Spleen (tissue), 7 donors: ENCODE measurements at regions not wholly inside any gene's neighbourhood (a gene's known extent, or its start where the extent isn't known, plus 50 kb on each side); places are given as distances from the start of the nearest gene placed in this dataset.

ENCODE experiments used
- POLR2AphosphoS5 ChIP-seq, 3 donors: sonication (generic); formaldehyde crosslinking; IDR thresholded peaks; one replicate each; pipeline ENCODE4 v1.5.1; 2017; ENCODE audit warnings: antibody characterized with exemption in 3 of 3
- TF ChIP-seq, protein P1 (sequence below), 11 experiments: fragments of 200-600 bp in 7 of 11; fragments of 450-650 bp in 4 of 11; sonication (generic) in 4 of 11; IDR thresholded peaks in 8 of 11; conservative IDR thresholded peaks in 3 of 11; 1 replicate in 7 of 11; 2 replicates in 4 of 11; pipeline versions ENCODE4 v1.4.0 to v1.8.0; 2016 to 2021; ENCODE audit warnings: antibody characterized with exemption in 11 of 11, inconsistent platforms in 4 of 11, mild to moderate bottlenecking in 1 of 11
- donor health status: DM: no; HTN: no; CAD: no; lungs with moderate emphysema.
- donor health status: DM: no; HTN: no; CAD: no.
- donor health status: DM: no; HTN: no; CAD: no.

DNA sequence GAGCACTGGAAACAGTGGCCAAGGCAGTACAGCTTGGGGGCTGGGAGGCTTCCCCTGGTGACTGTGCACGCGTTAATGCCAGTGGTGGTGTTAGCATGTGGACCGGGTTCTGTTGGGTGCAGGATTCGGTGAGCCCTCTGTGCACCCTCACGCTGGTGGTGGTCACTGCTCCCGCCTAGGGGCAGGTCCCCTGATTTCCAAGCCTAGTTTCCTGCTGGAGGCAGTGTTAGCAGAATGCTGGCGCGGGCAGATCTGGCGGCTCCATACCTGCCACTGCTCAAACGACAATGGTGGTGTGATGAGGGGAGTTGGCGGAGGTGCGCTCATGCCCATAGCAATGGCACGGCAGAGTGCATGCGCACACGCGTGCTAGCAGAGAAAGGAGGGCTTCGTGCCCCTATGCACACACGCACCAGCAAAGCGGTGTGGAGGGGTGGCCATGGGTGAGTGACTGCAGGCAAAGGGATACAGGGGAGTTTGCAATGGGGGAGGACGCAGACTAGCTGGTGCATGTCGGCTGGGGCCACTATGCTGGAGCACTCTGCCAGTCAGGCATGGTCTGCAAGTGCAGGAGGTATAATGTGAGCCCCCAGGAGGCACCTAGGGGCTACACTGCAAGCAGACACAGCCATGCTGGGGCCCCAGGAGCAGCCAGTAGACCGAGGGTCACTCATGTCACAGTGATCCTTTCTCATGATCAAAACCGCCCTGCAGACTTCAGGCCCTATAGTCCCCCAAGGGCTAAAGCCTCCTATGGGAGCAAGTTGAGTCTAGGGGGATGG lies 93.0 kb downstream of the MAGEE1 start:
- TF ChIP-seq, protein P1, sequence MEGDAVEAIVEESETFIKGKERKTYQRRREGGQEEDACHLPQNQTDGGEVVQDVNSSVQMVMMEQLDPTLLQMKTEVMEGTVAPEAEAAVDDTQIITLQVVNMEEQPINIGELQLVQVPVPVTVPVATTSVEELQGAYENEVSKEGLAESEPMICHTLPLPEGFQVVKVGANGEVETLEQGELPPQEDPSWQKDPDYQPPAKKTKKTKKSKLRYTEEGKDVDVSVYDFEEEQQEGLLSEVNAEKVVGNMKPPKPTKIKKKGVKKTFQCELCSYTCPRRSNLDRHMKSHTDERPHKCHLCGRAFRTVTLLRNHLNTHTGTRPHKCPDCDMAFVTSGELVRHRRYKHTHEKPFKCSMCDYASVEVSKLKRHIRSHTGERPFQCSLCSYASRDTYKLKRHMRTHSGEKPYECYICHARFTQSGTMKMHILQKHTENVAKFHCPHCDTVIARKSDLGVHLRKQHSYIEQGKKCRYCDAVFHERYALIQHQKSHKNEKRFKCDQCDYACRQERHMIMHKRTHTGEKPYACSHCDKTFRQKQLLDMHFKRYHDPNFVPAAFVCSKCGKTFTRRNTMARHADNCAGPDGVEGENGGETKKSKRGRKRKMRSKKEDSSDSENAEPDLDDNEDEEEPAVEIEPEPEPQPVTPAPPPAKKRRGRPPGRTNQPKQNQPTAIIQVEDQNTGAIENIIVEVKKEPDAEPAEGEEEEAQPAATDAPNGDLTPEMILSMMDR (IDR thresholded peaks at IDR 0.05 in 8 of 11, conservative IDR thresholded peaks at IDR 0.05 in 3 of 11): no peak
- TF ChIP-seq POLR2AphosphoS5 (IDR thresholded peaks at IDR 0.05): no peak
